Tibial nerve (tissue), 4 donors: ENCODE measurements at regions not wholly inside any gene's neighbourhood (a gene's known extent, or its start where the extent isn't known, plus 50 kb on each side); places are given as distances from the start of the nearest gene placed in this dataset.

Experiments used
- DNase-seq, 2 donors: peaks; one replicate each; pipeline ENCODE4 v3.0.0-alpha.2; 2019; ENCODE audit warnings: low spot score in 2 of 2
- H3K27ac ChIP-seq, 4 donors: fragments of 200-600 bp; sonication (generic) in 3 of 4; one replicate each; pipeline ENCODE4 v1.5.1; 2017 to 2019; ENCODE audit warnings: mild to moderate bottlenecking in 1 of 4
- H3K27me3 ChIP-seq, 2 donors: fragments of 200-600 bp; sonication (generic) in 1 of 2; one replicate each; pipeline versions ENCODE4 v1.5.1 to v1.6.0; 2017 to 2019
- H3K36me3 ChIP-seq, 3 donors: fragments of 200-600 bp; sonication (generic); one replicate each; pipeline ENCODE4 v1.5.1; 2018 to 2019
- H3K4me1 ChIP-seq, 4 donors: fragments of 200-600 bp; sonication (generic) in 3 of 4; one replicate each; pipeline ENCODE4 v1.5.1; 2017 to 2019
- H3K4me3 ChIP-seq, 4 donors: fragments of 200-600 bp; sonication (generic) in 3 of 4; one replicate each; pipeline ENCODE4 v1.5.1; 2017 to 2019; ENCODE audit warnings: mild to moderate bottlenecking in 1 of 4, moderate library complexity in 1 of 4
- H3K9me3 ChIP-seq, 4 donors: fragments of 200-600 bp; sonication (generic) in 3 of 4; one replicate each; pipeline ENCODE4 v1.5.1; 2017 to 2019
- CTCF ChIP-seq, 5 experiments: fragments of 200-600 bp in 3 of 5; fragments of 450-650 bp in 2 of 5; sonication (generic) in 3 of 5; IDR thresholded peaks; one replicate each; pipeline ENCODE4 v1.5.1; 2016 to 2019; ENCODE audit warnings: antibody characterized with exemption in 5 of 5, mild to moderate bottlenecking in 3 of 5, moderate library complexity in 2 of 5
- EP300 ChIP-seq, 2 donors: sonication (generic); formaldehyde crosslinking; IDR thresholded peaks; one replicate each; pipeline ENCODE4 v1.6.1; 2017; ENCODE audit warnings: antibody characterized with exemption in 2 of 2, mild to moderate bottlenecking in 1 of 2
- POLR2A ChIP-seq, 2 donors: fragments of 450-650 bp; IDR thresholded peaks; one replicate each; pipeline ENCODE4 v1.6.1; 2017; ENCODE audit warnings: antibody characterized with exemption in 2 of 2, mild to moderate bottlenecking in 2 of 2, moderate library complexity in 2 of 2
- WGBS, 2 donors: methylation state at CpG; one replicate each; pipeline ENCODE4 v1.1.5; 2018; 5-methylcytosine and 5-hydroxymethylcytosine counted together

GRCh38 chr12:89280833-89281538 lies 71.3 kb downstream of the DUSP6 start:
- H3K9me3 ChIP-seq: no peaks in the 10 kb centered on the region
- H3K4me1 ChIP-seq: peaks cover 0 to 17% (median 5%) of the 10 kb centered on the region in 4 donors
- no peaks in the 10 kb centered on the region for H3K36me3 ChIP-seq
- peak overlapping the region in 2 of 4 donors; percentile 45 to 79 for H3K27ac ChIP-seq
- 33% methylated on average over 5 of the region's 5 CpGs for WGBS, 2 donors
- DNase-seq: no peak
- H3K4me3 ChIP-seq: no peak overlapping the region
- no peaks in the 10 kb centered on the region for H3K27me3 ChIP-seq
- peak in 1 of 2 donors; percentile 19 for TF ChIP-seq EP300 (IDR thresholded peaks at IDR 0.05)
- no peak for TF ChIP-seq POLR2A (IDR thresholded peaks at IDR 0.05)

- Histone ChIP-seq H3K4me3 (no peak overlapping the region), H3K4me1 (peaks cover 0 to 17% (median 5%) of the 10 kb centered on the region in 4 donors), H3K27ac (no peak overlapping the region), H3K36me3 (no peaks in the 10 kb centered on the region), H3K27me3 (no peaks in the 10 kb centered on the region), H3K9me3 (no peaks in the 10 kb centered on the region)
- WGBS, 2 donors: 91 to 96% methylated on average over 4 of the region's 4 CpGs
- TF ChIP-seq POLR2A (IDR thresholded peaks at IDR 0.05) (no peak), EP300 (IDR thresholded peaks at IDR 0.05) (no peak), CTCF (IDR thresholded peaks at IDR 0.05) (no peak)
- DNase-seq: no peak
Observed at GRCh38 chr12:89279499-89279898, 72.8 kb downstream of the DUSP6 start.

- H3K27ac ChIP-seq: no peak overlapping the region
- H3K4me1 ChIP-seq: peaks cover 0 to 17% (median 5%) of the 10 kb centered on the region in 4 donors
- WGBS, 2 donors: 45 to 56% methylated on average over 6 of the region's 6 CpGs
- no peaks in the 10 kb centered on the region for H3K9me3 ChIP-seq
- no peaks in the 10 kb centered on the region for H3K36me3 ChIP-seq
- H3K4me3 ChIP-seq: no peak overlapping the region
- no peaks in the 10 kb centered on the region for H3K27me3 ChIP-seq
- no peak for TF ChIP-seq POLR2A (IDR thresholded peaks at IDR 0.05)
- no peak for DNase-seq
Observed at GRCh38 chr12:89278862-89279261, 73.4 kb downstream of the DUSP6 start.

- H3K27ac ChIP-seq: no peak overlapping the region
- DNase-seq: no peak
- no peak for TF ChIP-seq CTCF (IDR thresholded peaks at IDR 0.05)
- 92 to 96% methylated on average over 4 of the region's 4 CpGs for WGBS, 2 donors
- peaks cover 0 to 17% (median 5%) of the 10 kb centered on the region in 4 donors for H3K4me1 ChIP-seq
- H3K36me3 ChIP-seq: no peaks in the 10 kb centered on the region
- H3K4me3 ChIP-seq: no peak overlapping the region
- H3K27me3 ChIP-seq: no peaks in the 10 kb centered on the region
- no peaks in the 10 kb centered on the region for H3K9me3 ChIP-seq
Observed at GRCh38 chr12:89278169-89278568, 74.1 kb downstream of the DUSP6 start.

GRCh38 chr12:89276860-89277259 lies 75.4 kb downstream of the DUSP6 start:
- 75% methylated on average over 2 of the region's 2 CpGs for WGBS, 2 donors
- no peak overlapping the region for H3K27ac ChIP-seq
- H3K9me3 ChIP-seq: no peaks in the 10 kb centered on the region
- no peaks in the 10 kb centered on the region for H3K36me3 ChIP-seq
- TF ChIP-seq CTCF (IDR thresholded peaks at IDR 0.05) (no peak), POLR2A (IDR thresholded peaks at IDR 0.05) (no peak), EP300 (IDR thresholded peaks at IDR 0.05) (no peak)
- DNase-seq: no peak
- H3K27me3 ChIP-seq: no peaks in the 10 kb centered on the region
- H3K4me3 ChIP-seq: no peak overlapping the region
- H3K4me1 ChIP-seq: peaks cover 0 to 15% (median 5%) of the 10 kb centered on the region in 4 donors

- DNase-seq: no peak
- no peak overlapping the region for H3K4me3 ChIP-seq
- 77 to 80% methylated on average over 2 of the region's 2 CpGs for WGBS, 2 donors
- no peak for TF ChIP-seq EP300 (IDR thresholded peaks at IDR 0.05)
- TF ChIP-seq CTCF (IDR thresholded peaks at IDR 0.05): no peak
- TF ChIP-seq POLR2A (IDR thresholded peaks at IDR 0.05): no peak
- H3K9me3 ChIP-seq: peaks cover 0 to 4% (median 0%) of the 10 kb centered on the region in 4 donors
- H3K27me3 ChIP-seq: no peaks in the 10 kb centered on the region
- H3K27ac ChIP-seq: no peak overlapping the region
- H3K36me3 ChIP-seq: no peaks in the 10 kb centered on the region
- H3K4me1 ChIP-seq: no peaks in the 10 kb centered on the region
Observed at GRCh38 chr12:89273525-89273924, 78.8 kb downstream of the DUSP6 start.
